Mesothelial cell of epicardium (in vitro differentiated cells): ENCODE measurements at regions not wholly inside any gene's neighbourhood (a gene's known extent, or its start where the extent isn't known, plus 50 kb on each side); places are given as distances from the start of the nearest gene placed in this dataset.

Source experiments
- DNase-seq, 2 experiments: peaks; one replicate each; pipeline ENCODE4 v3.0.0; 2021; ENCODE audit warnings: low spot score in 2 of 2; ENCODE audit not compliant: unreplicated experiment in 2 of 2
- H3K27ac Mint-ChIP-seq: 2 replicates; pipeline ENCODE4 v1.8.0; 2021; ENCODE audit warnings: mixed read lengths
- H3K27me3 Mint-ChIP-seq: 2 replicates; pipeline ENCODE4 v1.8.0; 2021; ENCODE audit warnings: low read depth, mixed read lengths
- H3K36me3 Mint-ChIP-seq: 2 replicates; pipeline ENCODE4 v1.8.0; 2021; ENCODE audit warnings: mixed read lengths
- H3K4me1 Mint-ChIP-seq: 2 replicates; pipeline ENCODE4 v1.8.0; 2021; ENCODE audit warnings: mixed read lengths
- H3K4me3 Mint-ChIP-seq: 2 replicates; pipeline ENCODE4 v1.8.0; 2021; ENCODE audit warnings: mild to moderate bottlenecking, moderate library complexity, mixed read lengths
- H3K9me3 Mint-ChIP-seq: 2 replicates; pipeline ENCODE4 v1.8.0; 2021; ENCODE audit warnings: mixed read lengths
- TF ChIP-seq, protein P1 (sequence below): fragments of 200-600 bp; sonication (generic); IDR thresholded peaks from one replicate; pipeline ENCODE4 v1.5.0; 2021; ENCODE audit warnings: antibody characterized with exemption; ENCODE audit not compliant: unreplicated experiment

DNA sequence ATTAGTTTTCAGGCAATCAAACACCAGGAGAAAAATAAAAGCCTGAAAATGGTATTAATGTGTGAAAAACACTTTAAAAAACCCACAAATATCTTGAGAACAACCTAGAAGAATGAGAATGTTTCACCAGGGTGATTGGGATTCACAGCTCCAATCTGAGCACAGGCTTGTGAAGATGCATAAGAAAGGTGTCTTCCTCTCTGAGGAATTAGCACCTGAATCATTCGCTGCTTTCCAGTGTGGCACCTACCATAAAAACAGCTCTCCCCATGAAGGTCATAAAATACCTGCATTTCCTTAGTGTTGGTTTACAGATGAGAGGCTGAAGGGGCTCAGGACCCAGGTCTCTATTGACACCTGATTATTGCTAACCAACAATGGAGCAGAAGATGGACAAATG is 499.7 kb upstream of the KLHL29 start:
- Mint-ChIP-seq H3K36me3 (no peaks in the 10 kb centered on the region), H3K27me3 (no peaks in the 10 kb centered on the region), H3K9me3 (no peaks in the 10 kb centered on the region), H3K4me3 (no peak overlapping the region), H3K27ac (no peak overlapping the region), H3K4me1 (peaks cover 2% of the 10 kb centered on the region)
- DNase-seq = no peak
- TF ChIP-seq, protein P1, sequence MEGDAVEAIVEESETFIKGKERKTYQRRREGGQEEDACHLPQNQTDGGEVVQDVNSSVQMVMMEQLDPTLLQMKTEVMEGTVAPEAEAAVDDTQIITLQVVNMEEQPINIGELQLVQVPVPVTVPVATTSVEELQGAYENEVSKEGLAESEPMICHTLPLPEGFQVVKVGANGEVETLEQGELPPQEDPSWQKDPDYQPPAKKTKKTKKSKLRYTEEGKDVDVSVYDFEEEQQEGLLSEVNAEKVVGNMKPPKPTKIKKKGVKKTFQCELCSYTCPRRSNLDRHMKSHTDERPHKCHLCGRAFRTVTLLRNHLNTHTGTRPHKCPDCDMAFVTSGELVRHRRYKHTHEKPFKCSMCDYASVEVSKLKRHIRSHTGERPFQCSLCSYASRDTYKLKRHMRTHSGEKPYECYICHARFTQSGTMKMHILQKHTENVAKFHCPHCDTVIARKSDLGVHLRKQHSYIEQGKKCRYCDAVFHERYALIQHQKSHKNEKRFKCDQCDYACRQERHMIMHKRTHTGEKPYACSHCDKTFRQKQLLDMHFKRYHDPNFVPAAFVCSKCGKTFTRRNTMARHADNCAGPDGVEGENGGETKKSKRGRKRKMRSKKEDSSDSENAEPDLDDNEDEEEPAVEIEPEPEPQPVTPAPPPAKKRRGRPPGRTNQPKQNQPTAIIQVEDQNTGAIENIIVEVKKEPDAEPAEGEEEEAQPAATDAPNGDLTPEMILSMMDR = no peak

DNA sequence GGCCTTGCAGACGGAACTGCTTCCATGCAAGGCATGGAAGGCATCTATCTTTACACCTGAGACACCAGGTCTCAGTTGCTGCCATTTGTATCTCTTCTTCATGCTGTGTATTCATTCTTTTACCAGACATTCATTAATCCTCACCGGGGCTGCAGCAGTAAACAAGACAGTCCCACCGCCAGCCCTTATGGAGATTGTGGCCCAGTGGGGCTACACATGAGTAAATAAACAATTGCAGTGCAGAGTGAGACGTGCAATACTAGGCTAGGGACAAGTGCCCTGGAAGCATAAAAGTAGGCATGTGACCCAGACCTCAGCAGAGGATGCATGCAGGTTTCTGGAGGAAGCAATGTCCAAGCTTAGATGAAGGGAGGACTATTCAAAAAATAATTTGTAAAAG is 497.6 kb upstream of the KLHL29 start:
- no peak overlapping the region for H3K27ac Mint-ChIP-seq
- H3K9me3 Mint-ChIP-seq = no peaks in the 10 kb centered on the region
- DNase-seq = no peak
- peaks cover 1% of the 10 kb centered on the region for H3K4me1 Mint-ChIP-seq
- TF ChIP-seq, protein P1 = no peak
- H3K27me3 Mint-ChIP-seq = no peaks in the 10 kb centered on the region
- H3K36me3 Mint-ChIP-seq = no peaks in the 10 kb centered on the region
- H3K4me3 Mint-ChIP-seq = no peak overlapping the region

DNA sequence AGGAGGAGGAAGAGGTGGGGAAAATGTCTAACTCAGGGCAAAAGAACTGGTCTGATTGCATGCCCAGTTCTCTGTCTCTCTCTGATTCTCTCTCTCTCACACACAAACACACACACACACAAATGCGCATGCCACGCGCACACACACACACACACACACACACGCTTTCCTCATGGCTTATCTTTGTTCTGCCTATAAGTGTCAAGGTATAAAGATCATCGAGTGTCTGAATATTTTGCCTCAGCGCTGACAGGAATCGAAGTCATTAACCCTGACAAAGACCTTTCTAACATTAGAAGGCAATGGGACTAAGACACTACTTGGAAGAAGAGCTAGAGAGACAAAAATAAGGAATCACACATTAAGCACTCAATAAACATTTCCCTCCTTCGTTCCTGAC is 497.1 kb upstream of the KLHL29 start:
- Mint-ChIP-seq H3K4me3 (no peak overlapping the region), H3K9me3 (no peaks in the 10 kb centered on the region), H3K36me3 (no peaks in the 10 kb centered on the region), H3K27me3 (no peaks in the 10 kb centered on the region), H3K27ac (no peak overlapping the region), H3K4me1 (no peaks in the 10 kb centered on the region)
- TF ChIP-seq, protein P1 = no peak
- DNase-seq = no peak

DNA sequence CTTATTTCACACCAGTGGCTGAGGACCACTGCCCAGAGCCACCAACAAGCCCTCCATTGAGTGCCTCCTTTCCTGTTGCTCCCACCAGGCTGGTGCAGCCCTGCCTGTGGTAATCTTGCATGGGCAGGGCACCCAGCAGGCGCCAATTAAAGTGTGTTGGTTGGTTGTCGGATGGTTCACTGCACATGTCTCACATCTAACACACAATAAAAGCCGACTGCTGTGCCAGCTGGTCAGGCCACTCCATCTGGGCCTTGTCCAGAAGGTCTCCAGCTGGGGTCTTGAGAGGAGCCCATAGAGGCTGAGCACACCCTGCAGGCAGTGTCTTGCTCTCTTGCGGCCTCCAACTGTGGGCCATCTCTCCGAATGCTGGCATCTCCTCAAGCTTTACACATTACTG is 494.8 kb upstream of the KLHL29 start:
- no peaks in the 10 kb centered on the region for H3K9me3 Mint-ChIP-seq
- H3K36me3 Mint-ChIP-seq = no peaks in the 10 kb centered on the region
- H3K4me1 Mint-ChIP-seq = no peaks in the 10 kb centered on the region
- H3K27ac Mint-ChIP-seq = no peak overlapping the region
- TF ChIP-seq, protein P1 = no peak
- peaks cover 2% of the 10 kb centered on the region for H3K27me3 Mint-ChIP-seq
- H3K4me3 Mint-ChIP-seq = no peak overlapping the region
- DNase-seq = no peak

GRCh38 chr2:22893761-22894517 is 491.0 kb upstream of the KLHL29 start:
- Mint-ChIP-seq H3K9me3 (no peaks in the 10 kb centered on the region), H3K27ac (no peak overlapping the region), H3K4me1 (no peaks in the 10 kb centered on the region), H3K4me3 (no peak overlapping the region), H3K27me3 (peaks cover 4% of the 10 kb centered on the region), H3K36me3 (no peaks in the 10 kb centered on the region)
- no peak for DNase-seq
- TF ChIP-seq, protein P1 = no peak
